KOPT-K1 (cell line): ENCODE measurements at regions not wholly inside any gene's neighbourhood (a gene's known extent, or its start where the extent isn't known, plus 50 kb on each side); places are given as distances from the start of the nearest gene placed in this dataset.

Experiments used
- H3K27ac ChIP-seq: fragments of 200-600 bp; sonication (generic); 2 replicates; pipeline ENCODE4 v1.5.1; 2016; ENCODE audit warnings: antibody characterized with exemption, mild to moderate bottlenecking, low read depth, low read length; ENCODE audit not compliant: poor library complexity, severe bottlenecking
- H3K36me3 ChIP-seq: fragments of 200-600 bp; sonication (generic); 2 replicates; pipeline ENCODE4 v1.5.1; 2017; ENCODE audit warnings: antibody characterized with exemption, mild to moderate bottlenecking, low read length, moderate library complexity; ENCODE audit not compliant: insufficient read depth
- H3K9me3 ChIP-seq: fragments of 200-600 bp; sonication (generic); 2 replicates; pipeline ENCODE4 v1.5.1; 2017; ENCODE audit warnings: antibody characterized with exemption, low read length, mild to moderate bottlenecking; ENCODE audit not compliant: insufficient read depth, poor library complexity, severe bottlenecking

DNA sequence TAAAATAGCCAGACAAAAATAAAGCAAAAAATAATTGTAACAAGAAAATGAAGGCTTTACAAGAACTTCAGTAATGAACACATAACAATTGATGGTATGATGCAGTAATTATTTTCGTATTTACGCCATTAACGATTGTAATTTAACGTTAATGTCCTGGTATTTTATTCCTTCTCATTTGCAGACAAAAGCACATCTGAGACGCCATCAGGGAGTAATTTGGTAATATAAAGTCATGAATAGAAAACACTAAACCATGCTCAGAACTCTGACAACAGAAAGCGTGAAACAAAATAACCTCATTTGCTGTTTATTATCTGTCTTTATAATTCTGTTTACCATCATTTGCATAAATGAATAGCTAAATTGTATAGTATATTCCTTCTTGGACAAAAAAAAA lies 336.6 kb upstream of the THRB start:
- no peaks in the 10 kb centered on the region for H3K9me3 ChIP-seq
- no peaks in the 10 kb centered on the region for H3K36me3 ChIP-seq
- no peak overlapping the region for H3K27ac ChIP-seq

DNA sequence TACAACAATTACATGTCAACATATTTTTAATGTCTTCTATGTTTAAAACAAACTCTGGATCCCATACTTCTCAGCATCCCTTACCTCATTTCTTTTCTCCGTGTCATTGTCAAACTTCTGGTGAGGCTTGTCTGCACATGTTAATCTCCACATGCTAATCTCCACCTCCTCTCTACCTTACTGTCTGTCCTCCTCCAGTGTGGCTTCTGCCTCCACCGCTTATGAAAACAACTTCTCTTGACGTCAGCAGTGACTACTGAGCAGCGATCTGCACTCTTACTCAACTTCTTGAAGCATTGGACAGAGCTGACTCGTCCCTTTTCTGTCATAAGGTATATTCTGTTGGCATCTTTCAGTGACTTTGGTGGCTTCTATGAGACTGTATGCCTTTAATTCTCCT lies 338.2 kb upstream of the THRB start:
- no peaks in the 10 kb centered on the region for H3K9me3 ChIP-seq
- H3K36me3 ChIP-seq, result no peaks in the 10 kb centered on the region
- no peak overlapping the region for H3K27ac ChIP-seq

DNA sequence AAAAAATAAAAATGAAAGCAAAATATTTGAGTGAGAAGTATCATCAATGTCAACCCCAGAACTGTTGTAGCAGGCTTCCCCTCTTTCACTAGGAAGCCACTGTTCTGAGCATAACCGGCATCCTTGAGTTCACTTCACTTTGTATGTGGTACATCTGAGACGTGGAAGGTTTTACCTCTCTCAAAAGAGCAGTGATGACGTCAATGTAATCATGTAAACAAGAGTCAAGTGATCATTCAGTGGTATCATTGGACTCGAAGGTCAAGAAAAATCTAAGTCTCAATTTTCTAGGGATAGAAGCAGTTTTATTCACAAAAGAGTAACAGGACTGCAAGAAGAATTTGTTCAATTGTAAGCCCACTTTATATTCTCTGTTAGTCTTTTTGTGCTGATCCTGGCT lies 339.8 kb upstream of the THRB start:
- Histone ChIP-seq H3K9me3 (no peaks in the 10 kb centered on the region), H3K36me3 (no peaks in the 10 kb centered on the region), H3K27ac (no peak overlapping the region)

DNA sequence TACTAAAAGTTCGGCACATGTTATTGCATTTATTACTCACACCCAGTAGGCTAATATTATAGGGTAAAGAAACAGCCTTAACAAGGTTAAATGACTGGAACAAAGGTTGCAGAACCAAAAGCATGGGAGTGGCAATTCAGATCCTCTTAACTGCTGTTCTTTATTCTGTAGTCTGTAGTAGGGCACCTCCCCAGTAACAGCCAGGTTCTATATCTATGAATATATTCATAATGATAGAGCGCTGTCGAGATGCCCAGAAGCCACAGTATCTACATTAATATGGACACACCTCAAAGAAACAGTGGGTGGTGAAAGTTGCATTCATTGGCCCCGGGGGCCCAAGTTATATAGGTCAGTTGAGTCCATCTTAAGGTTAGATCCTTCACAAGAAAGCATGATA lies 340.9 kb upstream of the THRB start:
- no peaks in the 10 kb centered on the region for H3K9me3 ChIP-seq
- H3K36me3 ChIP-seq, result no peaks in the 10 kb centered on the region
- no peak overlapping the region for H3K27ac ChIP-seq

DNA sequence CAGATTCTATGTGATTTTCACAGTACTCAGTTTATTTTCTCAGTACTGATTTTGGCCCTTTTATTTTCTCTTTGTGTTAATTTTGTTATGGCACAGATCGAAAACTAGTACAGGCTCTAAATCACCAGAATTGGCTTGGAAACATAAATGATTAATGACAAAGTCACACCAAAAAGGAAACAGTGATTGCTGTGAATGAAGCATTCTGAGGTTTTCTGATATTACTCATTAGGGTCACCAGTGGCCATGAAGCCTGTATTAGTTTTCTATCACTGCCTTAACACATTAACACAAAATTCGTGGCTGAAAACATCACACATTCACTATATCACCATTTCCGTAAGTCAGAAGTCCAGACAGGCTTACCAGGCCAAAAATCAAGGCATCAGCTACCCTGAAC lies 343.0 kb upstream of the THRB start:
- Histone ChIP-seq H3K36me3 (no peaks in the 10 kb centered on the region), H3K27ac (no peak overlapping the region), H3K9me3 (no peaks in the 10 kb centered on the region)

DNA sequence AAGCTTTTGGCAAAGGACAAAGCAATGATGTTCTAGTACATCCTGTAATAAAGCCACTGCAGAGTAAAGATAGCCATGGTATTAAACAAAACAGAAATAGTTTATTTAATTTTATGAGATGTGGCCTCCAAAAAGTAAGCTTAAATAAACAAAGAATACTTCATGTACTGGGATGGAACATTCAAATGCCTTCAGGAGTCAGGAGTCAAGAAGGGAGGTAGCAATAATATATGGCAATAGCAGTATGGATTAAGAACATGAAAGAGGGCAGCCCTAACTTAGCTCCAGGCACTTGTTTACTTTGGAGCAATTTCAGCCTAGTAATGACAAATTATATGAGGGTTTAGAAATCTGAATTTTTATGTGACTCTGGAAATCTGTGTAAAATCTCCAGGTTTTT lies 343.9 kb upstream of the THRB start:
- Histone ChIP-seq H3K9me3 (no peaks in the 10 kb centered on the region), H3K27ac (no peak overlapping the region), H3K36me3 (no peaks in the 10 kb centered on the region)

DNA sequence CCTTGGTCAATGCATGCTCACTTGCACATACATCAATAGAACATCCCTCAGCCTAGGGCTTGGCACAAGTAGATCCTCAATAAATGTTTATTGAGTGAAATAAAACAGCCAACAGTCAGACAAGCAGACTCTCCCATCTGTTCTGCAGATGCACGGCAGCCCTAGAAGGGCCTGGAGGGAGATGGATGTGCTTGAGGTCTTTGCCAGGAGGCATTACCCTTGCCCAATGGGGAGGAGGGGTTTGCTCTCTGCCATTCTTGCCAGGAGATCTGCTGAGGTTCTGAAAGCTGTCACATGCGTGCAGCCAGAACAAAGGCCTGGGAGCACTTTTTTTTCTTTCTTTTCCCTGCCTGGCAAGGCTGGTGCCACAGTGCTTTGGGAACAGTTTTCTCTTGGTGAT lies 349.3 kb upstream of the THRB start:
- Histone ChIP-seq H3K9me3 (no peaks in the 10 kb centered on the region), H3K27ac (no peak overlapping the region), H3K36me3 (no peaks in the 10 kb centered on the region)

DNA sequence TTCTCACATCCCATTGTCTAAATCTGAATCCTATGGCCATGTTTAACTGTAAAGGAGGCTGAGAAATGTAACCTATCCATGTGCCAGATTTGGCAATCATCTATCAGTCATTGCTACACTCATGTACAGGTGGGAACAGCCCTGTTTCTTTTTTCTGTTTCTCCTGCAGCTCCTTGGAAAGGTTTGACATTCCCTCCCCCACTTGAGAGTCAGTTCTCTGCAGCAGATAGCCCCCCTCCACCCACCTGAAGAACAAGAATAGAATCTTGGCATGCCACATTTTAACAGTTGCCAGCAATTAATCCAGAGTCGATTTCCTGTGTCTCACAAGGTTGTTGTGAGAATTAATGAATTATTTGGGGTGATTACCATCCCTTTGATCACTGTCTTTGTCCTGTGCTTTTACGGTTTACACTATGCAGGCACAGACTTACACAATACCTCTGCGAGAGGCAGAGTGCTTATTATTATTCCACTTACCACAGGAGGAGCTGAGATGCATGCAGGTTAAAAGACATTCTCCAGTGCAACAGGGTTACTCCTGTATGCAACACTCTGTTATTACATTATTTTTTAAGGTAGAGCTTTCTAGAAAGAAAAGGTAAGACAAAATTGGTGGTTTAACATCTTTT lies 351.0 kb upstream of the THRB start:
- no peaks in the 10 kb centered on the region for H3K9me3 ChIP-seq

DNA sequence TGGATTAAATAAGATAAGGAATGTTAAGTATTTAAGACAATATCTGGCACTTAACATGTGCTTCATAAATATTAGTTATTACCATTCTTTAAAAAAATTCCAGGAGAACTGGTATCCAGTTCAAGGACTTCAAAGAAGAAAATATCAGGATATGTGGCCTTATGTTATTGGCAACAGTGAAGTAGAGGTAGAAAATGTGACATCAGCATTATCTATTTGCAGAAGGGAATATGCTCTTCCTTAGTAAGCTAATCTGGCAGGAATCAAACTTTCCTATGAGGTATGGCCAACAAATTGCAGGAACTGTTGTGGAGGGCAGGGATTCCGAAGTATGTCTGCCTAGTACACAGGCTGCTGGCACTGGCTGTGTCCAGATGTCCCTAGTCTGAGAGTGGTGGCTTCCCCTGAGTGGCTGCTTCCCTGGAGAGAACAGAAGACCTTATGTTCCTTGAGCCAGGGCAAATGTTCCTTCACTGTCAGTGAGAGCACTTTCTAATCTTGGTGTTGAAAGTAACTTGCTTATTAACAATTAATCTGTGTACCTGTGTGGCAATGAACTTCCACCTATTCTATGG lies 351.7 kb upstream of the THRB start:
- Histone ChIP-seq H3K27ac (no peak overlapping the region), H3K36me3 (no peaks in the 10 kb centered on the region), H3K9me3 (no peaks in the 10 kb centered on the region)

More for the DNA sequence above, 351.0 kb upstream of the THRB start:
- Histone ChIP-seq H3K36me3 (no peaks in the 10 kb centered on the region), H3K27ac (no peak overlapping the region)

DNA sequence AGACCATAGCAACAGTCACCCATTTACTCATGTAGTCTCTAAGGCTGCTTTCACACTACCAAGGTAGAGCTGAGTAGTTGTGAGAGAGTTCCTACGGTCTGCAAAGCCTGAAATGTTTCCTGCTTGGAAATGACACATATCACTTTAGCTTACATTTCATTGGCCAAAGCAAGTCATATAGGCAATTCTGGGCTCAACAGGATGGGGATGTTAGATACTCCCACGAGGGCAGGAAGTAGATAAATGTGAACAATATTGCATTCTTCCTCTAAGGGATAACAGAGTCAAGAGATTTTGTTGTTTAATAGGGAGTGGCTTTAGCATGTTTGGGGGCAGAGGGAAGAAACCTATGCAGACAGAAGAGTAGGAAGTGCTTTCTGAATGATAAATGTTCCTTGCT lies 355.6 kb upstream of the THRB start:
- no peaks in the 10 kb centered on the region for H3K9me3 ChIP-seq
- H3K36me3 ChIP-seq, result no peaks in the 10 kb centered on the region
- H3K27ac ChIP-seq, result no peak overlapping the region

DNA sequence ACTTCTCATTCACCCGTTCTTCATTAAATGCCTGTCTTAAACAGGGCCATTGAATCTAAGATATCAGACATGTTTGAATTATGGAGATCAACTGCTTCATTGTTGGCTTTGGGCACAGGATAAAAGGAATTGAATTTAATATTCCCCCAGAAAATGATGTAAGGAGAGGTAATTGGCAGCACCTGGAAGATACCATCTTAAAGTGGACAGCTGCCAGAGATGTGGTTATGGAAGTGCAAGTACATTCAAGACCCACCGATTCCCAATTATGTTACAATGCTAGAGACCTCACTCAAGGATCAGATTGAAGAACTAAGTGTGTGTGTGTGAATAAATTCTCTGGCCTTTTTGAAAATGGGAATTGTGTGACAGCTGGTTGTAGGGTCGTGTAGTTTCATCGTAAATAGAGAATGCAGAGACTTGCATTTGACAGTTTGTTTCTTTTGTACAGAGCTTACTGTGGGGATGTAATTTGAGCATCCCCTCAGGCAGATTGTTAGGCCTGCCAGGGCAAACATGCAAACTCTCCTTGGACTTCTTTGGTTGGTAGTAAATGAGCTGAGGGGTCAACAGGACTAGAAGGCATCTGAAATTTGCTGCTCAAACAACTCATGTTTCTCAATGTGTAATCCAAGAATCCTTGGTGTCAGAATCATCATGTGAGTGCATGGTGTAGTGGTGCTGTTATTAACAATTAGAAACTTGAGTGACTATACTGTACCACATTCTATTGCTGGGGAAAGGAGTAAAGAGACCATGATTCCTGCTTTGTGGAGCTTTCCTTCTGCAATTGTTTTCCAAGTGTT lies 359.2 kb upstream of the THRB start:
- Histone ChIP-seq H3K27ac (no peak overlapping the region), H3K9me3 (no peaks in the 10 kb centered on the region), H3K36me3 (no peaks in the 10 kb centered on the region)

DNA sequence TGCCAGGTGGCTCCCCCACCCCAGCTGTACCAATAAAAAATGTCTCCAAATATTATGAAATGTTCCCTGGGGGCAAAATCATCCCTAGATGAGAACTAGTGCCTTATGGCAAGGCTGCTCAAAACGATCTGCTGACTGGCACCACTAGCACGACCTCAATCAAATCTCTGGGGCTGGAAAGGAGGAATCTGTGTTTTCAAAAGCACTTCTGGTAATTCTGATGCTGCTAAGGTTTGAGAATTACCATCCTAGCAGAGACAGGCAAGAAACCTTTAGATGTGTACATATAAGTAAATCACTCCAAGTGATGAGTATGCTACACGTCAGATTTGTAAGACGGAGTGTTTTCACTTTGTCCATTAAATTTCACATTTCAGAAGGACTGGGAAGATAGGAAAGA lies 360.1 kb upstream of the THRB start:
- Histone ChIP-seq H3K36me3 (no peaks in the 10 kb centered on the region), H3K27ac (no peak overlapping the region), H3K9me3 (no peaks in the 10 kb centered on the region)

DNA sequence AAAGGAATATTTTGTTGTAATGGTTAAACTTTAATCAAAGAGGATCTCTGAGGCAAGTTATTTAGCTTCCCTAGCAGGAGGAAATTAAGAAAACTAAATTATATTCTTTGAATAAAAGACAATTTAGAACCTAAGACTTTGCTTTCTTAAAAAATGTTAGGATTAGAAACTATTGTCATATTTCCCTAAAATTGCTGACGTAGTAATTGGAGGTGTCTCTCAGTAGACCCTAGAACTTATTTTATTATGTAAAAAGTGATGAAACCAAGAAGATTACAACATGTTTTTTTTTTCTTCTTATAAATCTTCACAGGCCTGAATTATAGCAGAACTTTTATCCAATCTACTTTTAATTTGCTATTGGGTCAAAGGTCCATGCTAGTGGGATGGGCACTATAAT lies 363.3 kb upstream of the THRB start:
- Histone ChIP-seq H3K9me3 (no peaks in the 10 kb centered on the region), H3K36me3 (no peaks in the 10 kb centered on the region), H3K27ac (no peak overlapping the region)

DNA sequence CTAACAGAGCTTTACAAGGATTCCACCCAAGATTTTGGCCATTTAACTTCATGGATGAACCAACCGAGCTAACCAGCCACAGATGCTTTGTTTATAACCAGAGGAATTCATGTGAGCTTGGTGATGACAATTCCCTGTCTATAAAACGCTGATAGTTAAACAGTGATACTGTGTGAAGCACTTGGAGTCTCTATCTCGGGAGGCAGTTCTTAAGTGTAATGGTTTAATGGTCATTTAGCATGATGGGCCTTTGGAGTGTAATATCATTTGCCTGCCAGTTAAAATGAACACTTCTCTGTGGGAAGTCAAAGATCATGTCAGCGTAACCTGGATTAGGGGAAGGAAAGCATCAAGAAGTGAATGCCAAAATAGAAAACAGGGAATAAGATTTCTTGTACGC lies 368.6 kb upstream of the THRB start:
- Histone ChIP-seq H3K27ac (no peak overlapping the region), H3K36me3 (no peaks in the 10 kb centered on the region), H3K9me3 (no peaks in the 10 kb centered on the region)

DNA sequence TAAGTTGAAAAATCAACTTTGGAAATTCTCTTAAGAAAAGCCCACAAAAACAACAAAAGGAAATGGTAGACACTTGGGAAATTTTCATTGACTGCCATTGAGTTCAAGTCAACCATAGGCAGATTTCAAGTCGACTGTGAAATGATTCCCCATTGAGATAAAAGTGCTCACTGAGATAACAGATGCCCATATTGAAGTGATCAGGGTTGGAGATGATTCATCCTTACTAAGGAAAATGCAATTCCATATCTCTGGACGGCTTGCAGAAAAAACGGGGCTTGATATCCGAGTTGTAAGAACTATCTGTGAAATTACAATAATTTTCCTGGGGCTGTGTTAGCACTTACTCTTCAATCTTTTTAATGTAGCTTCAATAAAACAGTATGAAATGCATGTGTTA lies 373.1 kb upstream of the THRB start:
- H3K9me3 ChIP-seq, result no peaks in the 10 kb centered on the region
- H3K27ac ChIP-seq, result no peak overlapping the region
- H3K36me3 ChIP-seq, result no peaks in the 10 kb centered on the region

DNA sequence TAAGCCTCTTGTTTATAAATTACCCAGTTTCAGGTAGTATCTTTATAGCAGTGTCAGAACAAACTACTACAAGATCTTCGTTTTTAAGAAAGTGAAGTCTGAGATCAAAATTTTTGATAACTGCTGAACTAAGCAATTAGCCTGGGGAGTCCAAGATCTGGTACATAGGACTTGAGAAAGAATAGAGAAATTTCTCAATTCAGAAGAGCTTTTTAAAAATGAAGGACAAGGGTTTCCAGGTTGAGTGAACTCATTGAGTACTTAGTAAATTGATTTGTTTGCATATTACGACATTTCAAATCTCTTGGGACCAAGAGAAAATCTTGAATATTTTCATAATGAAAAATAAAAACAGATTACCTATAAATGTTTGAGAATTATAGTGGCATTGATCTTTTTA lies 386.6 kb upstream of the THRB start:
- Histone ChIP-seq H3K9me3 (no peaks in the 10 kb centered on the region), H3K36me3 (no peaks in the 10 kb centered on the region), H3K27ac (no peak overlapping the region)
